HG03064 (cell line): ENCODE measurements at regions not wholly inside any gene's neighbourhood (a gene's known extent, or its start where the extent isn't known, plus 50 kb on each side); places are given as distances from the start of the nearest gene placed in this dataset.
"Not testable (repeated sequence)": the region's sequence is repeated elsewhere in the genome, so short reads cannot be mapped to it uniquely, and the experiment has no call there.

Experiments used
- ATAC-seq: cut with Tn5 transposase; IDR thresholded peaks from one replicate; pipeline ENCODE4 v1.9.1; 2021; ENCODE audit warnings: low read depth; ENCODE audit not compliant: unreplicated experiment

GRCh38 chr10:29702273-29703164, 67.7 kb upstream of the SVIL start:
- ATAC-seq, result no peak

GRCh38 chr10:29701306-29701705, 66.5 kb upstream of the SVIL start:
- ATAC-seq, result no peak

GRCh38 chr10:29699621-29700020, 64.8 kb upstream of the SVIL start:
- no peak for ATAC-seq

GRCh38 chr10:29698773-29699490, 64.2 kb upstream of the SVIL start:
- ATAC-seq, result no peak

- ATAC-seq, result not testable (repeated sequence)
Observed at GRCh38 chr10:29696581-29696980, 61.8 kb upstream of the SVIL start.

- no peak for ATAC-seq
Observed at GRCh38 chr10:29694121-29694520, 59.4 kb upstream of the SVIL start.

- no peak for ATAC-seq
Observed at GRCh38 chr10:29692121-29692539, 57.4 kb upstream of the SVIL start.

GRCh38 chr10:29691564-29692072, 56.8 kb upstream of the SVIL start:
- ATAC-seq, result no peak

- no peak for ATAC-seq
Observed at GRCh38 chr10:29689001-29689400, 54.2 kb upstream of the SVIL start.

GRCh38 chr10:29688230-29688661, 53.5 kb upstream of the SVIL start:
- ATAC-seq, result no peak

- no peak for ATAC-seq
Observed at GRCh38 chr10:29687421-29688164, 52.8 kb upstream of the SVIL start.

- no peak for ATAC-seq
Observed at GRCh38 chr10:29685506-29685905, 50.7 kb upstream of the SVIL start.
